Body of pancreas (tissue), 4 donors: ENCODE measurements at regions not wholly inside any gene's neighbourhood (a gene's known extent, or its start where the extent isn't known, plus 50 kb on each side); places are given as distances from the start of the nearest gene placed in this dataset.

Source experiments
- ATAC-seq: fragments of 150-250 bp; one replicate; pipeline ENCODE4 v1.9.1; 2016
- DNase-seq, 4 donors: peaks; one replicate each; pipeline ENCODE4 v3.0.0-alpha.2; 2019
- H3K27ac ChIP-seq, 4 donors: fragments of 200-600 bp; sonication (generic); 1 replicate in 3 of 4; 2 replicates in 1 of 4; pipeline versions ENCODE4 v1.5.1 to v1.6.1; 2016 to 2019; ENCODE audit warnings: mild to moderate bottlenecking in 1 of 4, mixed read lengths in 1 of 4, moderate library complexity in 1 of 4
- H3K27me3 ChIP-seq, 2 donors: fragments of 200-600 bp; sonication (generic); one replicate each; pipeline ENCODE4 v1.6.0; 2016; ENCODE audit warnings: mild to moderate bottlenecking in 1 of 2
- H3K36me3 ChIP-seq, 2 donors: fragments of 200-600 bp; sonication (generic); replicated peaks in 1 of 2; 2 replicates each; pipeline ENCODE4 v1.5.1; 2016; ENCODE audit warnings: low read depth in 2 of 2; ENCODE audit not compliant: insufficient read depth in 1 of 2
- H3K4me1 ChIP-seq: fragments of 200-600 bp; sonication (generic); one replicate; pipeline ENCODE4 v1.6.0; 2016
- H3K4me3 ChIP-seq, 2 donors: fragments of 200-600 bp; sonication (generic); 1 replicate in 1 of 2; 2 replicates in 1 of 2; pipeline ENCODE4 v1.5.1; 2016 to 2019
- H3K9me3 ChIP-seq, 3 donors: fragments of 200-600 bp; sonication (generic); 1 replicate in 2 of 3; 2 replicates in 1 of 3; pipeline ENCODE4 v1.5.1; 2016
- POLR2A ChIP-seq, 3 donors: fragments of 450-650 bp; IDR thresholded peaks; one replicate each; pipeline ENCODE4 v1.6.1; 2016; ENCODE audit warnings: antibody characterized with exemption in 3 of 3, mild to moderate bottlenecking in 2 of 3
- WGBS, 2 donors: methylation state at CpG; one replicate each; pipeline ENCODE4 v1.1.5; 2017; 5-methylcytosine and 5-hydroxymethylcytosine counted together
- intact Hi-C: fragments of 100-400 bp; cut with DNase I; formaldehyde crosslinking; loops from one replicate; pipeline ENCODE4 v1.15.1; 2023
- TF ChIP-seq, protein P1 (sequence below), 7 experiments: fragments of 450-650 bp in 4 of 7; fragments of 200-600 bp in 3 of 7; sonication (generic) in 3 of 7; IDR thresholded peaks; one replicate each; pipeline ENCODE4 v1.5.1; 2016 to 2019; ENCODE audit warnings: antibody characterized with exemption in 7 of 7

DNA sequence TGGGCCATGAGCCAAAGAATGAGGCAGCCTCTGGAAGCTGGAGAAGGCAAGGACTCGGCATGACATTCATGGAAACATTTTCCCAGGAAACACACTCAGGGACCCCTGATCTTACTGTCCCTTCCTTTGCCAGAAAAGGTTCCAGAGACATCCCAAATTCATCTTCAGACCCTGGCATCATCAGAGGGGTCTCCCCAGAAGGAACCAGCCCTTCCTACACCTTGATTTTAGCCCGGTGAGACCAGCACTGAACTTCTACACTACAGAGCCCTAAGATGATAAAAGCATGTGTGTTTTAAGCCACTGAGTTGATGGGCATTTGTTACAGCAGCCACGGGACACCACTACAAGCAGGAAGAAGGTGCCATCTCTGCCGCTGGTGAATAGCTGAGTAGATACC lies 262.3 kb downstream of the C16orf95 start:
- H3K27ac ChIP-seq: no peak overlapping the region
- TF ChIP-seq POLR2A (IDR thresholded peaks at IDR 0.05): no peak
- TF ChIP-seq, protein P1, sequence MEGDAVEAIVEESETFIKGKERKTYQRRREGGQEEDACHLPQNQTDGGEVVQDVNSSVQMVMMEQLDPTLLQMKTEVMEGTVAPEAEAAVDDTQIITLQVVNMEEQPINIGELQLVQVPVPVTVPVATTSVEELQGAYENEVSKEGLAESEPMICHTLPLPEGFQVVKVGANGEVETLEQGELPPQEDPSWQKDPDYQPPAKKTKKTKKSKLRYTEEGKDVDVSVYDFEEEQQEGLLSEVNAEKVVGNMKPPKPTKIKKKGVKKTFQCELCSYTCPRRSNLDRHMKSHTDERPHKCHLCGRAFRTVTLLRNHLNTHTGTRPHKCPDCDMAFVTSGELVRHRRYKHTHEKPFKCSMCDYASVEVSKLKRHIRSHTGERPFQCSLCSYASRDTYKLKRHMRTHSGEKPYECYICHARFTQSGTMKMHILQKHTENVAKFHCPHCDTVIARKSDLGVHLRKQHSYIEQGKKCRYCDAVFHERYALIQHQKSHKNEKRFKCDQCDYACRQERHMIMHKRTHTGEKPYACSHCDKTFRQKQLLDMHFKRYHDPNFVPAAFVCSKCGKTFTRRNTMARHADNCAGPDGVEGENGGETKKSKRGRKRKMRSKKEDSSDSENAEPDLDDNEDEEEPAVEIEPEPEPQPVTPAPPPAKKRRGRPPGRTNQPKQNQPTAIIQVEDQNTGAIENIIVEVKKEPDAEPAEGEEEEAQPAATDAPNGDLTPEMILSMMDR (IDR thresholded peaks at IDR 0.05): no peak
- H3K4me3 ChIP-seq: no peak overlapping the region
- ATAC-seq (no peak), DNase-seq (no peak)
- peaks cover 0 to 9% of the 10 kb centered on the region in 2 donors for H3K27me3 ChIP-seq
- 69 to 78% methylated on average over 4 of the region's 4 CpGs for WGBS, 2 donors
- H3K9me3 ChIP-seq: no peaks in the 10 kb centered on the region
- intact Hi-C loops: loop anchor here (5.0 to 10.0 kb wide), 2 partner anchors 210 to 488 kb away; partner anchors contain the start of gene FOXC2
- no peaks in the 10 kb centered on the region for H3K4me1 ChIP-seq
- no peaks in the 10 kb centered on the region for H3K36me3 ChIP-seq

DNA sequence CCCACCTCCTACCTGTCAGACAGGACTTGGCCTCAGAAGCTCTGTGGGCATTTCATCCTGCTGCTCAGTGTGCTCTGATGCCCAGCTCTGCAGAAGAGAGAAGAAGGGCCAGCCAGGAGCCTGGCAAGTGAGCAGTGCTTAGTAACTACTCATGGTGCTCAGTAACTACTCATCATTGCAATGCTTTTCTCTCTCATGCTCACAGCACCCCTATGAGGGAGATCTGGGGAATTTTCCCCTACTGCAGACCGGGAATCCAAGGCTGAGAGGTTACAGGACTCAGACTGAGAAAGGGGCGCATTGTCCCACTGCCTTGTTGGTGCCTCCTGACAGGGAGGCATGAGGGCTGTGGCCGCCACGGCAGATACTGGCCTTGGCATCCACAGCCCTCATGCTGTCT lies 261.1 kb downstream of the C16orf95 start:
- Histone ChIP-seq H3K4me3 (no peak overlapping the region), H3K27ac (no peak overlapping the region), H3K36me3 (no peaks in the 10 kb centered on the region), H3K27me3 (peaks cover 0 to 9% of the 10 kb centered on the region in 2 donors), H3K9me3 (no peaks in the 10 kb centered on the region), H3K4me1 (no peaks in the 10 kb centered on the region)
- no peak for TF ChIP-seq POLR2A (IDR thresholded peaks at IDR 0.05)
- TF ChIP-seq, protein P1 (IDR thresholded peaks at IDR 0.05): no peak
- 62 to 67% methylated on average over 4 of the region's 4 CpGs for WGBS, 2 donors
- ATAC-seq (no peak), DNase-seq (no peak)
- intact Hi-C loops: loop anchor here (5.0 to 10.0 kb wide), 2 partner anchors 209 to 489 kb away; partner anchors contain the start of gene FOXC2

DNA sequence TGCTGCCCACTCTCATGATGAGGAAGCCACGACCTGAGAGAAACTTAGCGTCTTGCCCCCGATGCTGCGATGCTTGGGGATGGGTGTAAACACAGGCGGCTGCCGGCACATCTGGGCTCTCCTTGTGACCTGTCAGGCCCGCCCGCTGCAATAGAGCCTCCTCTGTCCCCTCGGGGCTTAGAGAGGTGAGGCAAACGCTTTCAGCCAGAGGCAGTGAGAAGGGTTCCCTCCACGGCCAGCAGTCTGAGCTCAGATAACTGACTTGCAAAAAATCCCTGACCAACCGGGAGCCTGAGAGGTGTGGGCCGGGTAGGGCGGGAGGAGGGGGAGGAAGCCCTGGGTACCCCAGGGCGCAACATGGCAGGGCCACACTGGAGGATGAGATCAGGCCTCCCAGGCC lies 260.6 kb downstream of the C16orf95 start:
- TF ChIP-seq, protein P1 (IDR thresholded peaks at IDR 0.05): no peak
- no peak for TF ChIP-seq POLR2A (IDR thresholded peaks at IDR 0.05)
- intact Hi-C loops: loop anchor here (5.0 to 10.0 kb wide), 2 partner anchors 208 to 489 kb away; partner anchors contain the start of gene FOXC2
- DNase-seq (no peak), ATAC-seq (no peak)
- Histone ChIP-seq H3K27ac (no peak overlapping the region), H3K36me3 (no peaks in the 10 kb centered on the region), H3K4me3 (no peak overlapping the region), H3K4me1 (no peaks in the 10 kb centered on the region), H3K27me3 (peaks cover 0 to 9% of the 10 kb centered on the region in 2 donors), H3K9me3 (no peaks in the 10 kb centered on the region)
- 66 to 100% methylated on average over 2 to 9 of the region's 15 CpGs for WGBS, 2 donors

DNA sequence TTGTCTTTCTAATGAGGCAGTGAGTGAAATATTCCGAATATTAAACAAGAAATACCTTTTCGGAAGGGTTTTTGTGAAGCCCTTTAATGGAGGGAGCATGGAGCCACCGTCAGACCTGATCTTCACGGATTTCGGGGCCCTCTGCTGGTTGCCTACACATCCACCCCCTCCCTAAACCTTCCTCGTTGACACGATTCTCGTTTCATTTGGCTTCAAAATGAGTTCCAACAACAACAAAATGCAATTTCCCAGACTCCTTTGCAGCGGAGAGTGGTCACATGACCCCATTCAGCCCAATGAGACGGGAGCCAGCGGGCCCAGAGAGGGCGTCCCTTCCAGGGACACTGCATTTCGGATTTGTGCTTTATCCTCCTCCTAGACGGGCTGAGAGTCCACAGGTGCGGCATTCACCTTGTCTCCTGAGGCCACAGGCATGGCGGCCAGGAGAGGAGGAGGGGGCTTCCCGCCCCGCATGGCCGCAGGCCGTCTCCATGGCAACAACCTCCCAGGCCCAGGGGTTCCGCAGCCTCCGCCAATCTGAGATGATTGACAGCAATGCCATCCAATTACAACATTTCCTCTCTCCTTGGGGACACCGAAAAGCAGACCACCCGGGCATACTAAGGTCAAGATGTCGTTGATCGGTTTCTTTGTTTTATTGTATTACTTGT lies 259.8 kb downstream of the C16orf95 start:
- Histone ChIP-seq H3K4me3 (no peak overlapping the region), H3K4me1 (peaks cover 3% of the 10 kb centered on the region), H3K27me3 (peaks cover 0 to 9% of the 10 kb centered on the region in 2 donors), H3K36me3 (no peaks in the 10 kb centered on the region), H3K9me3 (no peaks in the 10 kb centered on the region), H3K27ac (no peak overlapping the region)
- TF ChIP-seq, protein P1 (IDR thresholded peaks at IDR 0.05): no peak
- TF ChIP-seq POLR2A (IDR thresholded peaks at IDR 0.05): no peak
- WGBS, 2 donors: 83 to 86% methylated on average over 20 to 26 of the region's 26 CpGs
- intact Hi-C loops: loop anchor here (5.0 to 10.0 kb wide), 2 partner anchors 207 to 490 kb away; partner anchors contain the start of gene FOXC2
- ATAC-seq (no peak), DNase-seq (no peak)
